ENCODE measurements at regions not wholly inside any gene's neighbourhood (a gene's known extent, or its start where the extent isn't known, plus 50 kb on each side); places are given as distances from the start of the nearest gene placed in this dataset.

- TF ChIP-seq CTCF (IDR thresholded peaks at IDR 0.05) (no peak), POLR2A (IDR thresholded peaks at IDR 0.05) (no peak)
Measured at GRCh38 chr9:28718226-28718625, 1144.9 kb upstream of the C9orf72 start.
